Astrocyte (in vitro differentiated cells and primary cell): ENCODE measurements at regions not wholly inside any gene's neighbourhood (a gene's known extent, or its start where the extent isn't known, plus 50 kb on each side); places are given as distances from the start of the nearest gene placed in this dataset.

Source experiments
- CTCF ChIP-seq: IDR thresholded peaks from 2 replicates; pipeline ENCODE4 v1.5.1; 2011; ENCODE audit warnings: low read depth, mild to moderate bottlenecking, inconsistent platforms, low read length, moderate library complexity; ENCODE audit not compliant: insufficient read depth
- EZH2 ChIP-seq: IDR thresholded peaks from 2 replicates; pipeline ENCODE4 v1.6.1; 2012; ENCODE audit warnings: mild to moderate bottlenecking, low read length, inconsistent platforms; ENCODE audit not compliant: insufficient read depth

GRCh38 chr5:19266791-19267190 lies 721.2 kb downstream of the CDH18 start:
- TF ChIP-seq CTCF (no peak), EZH2 (no peak)
